ENCODE measurements at regions not wholly inside any gene's neighbourhood (a gene's known extent, or its start where the extent isn't known, plus 50 kb on each side); places are given as distances from the start of the nearest gene placed in this dataset.

DNA sequence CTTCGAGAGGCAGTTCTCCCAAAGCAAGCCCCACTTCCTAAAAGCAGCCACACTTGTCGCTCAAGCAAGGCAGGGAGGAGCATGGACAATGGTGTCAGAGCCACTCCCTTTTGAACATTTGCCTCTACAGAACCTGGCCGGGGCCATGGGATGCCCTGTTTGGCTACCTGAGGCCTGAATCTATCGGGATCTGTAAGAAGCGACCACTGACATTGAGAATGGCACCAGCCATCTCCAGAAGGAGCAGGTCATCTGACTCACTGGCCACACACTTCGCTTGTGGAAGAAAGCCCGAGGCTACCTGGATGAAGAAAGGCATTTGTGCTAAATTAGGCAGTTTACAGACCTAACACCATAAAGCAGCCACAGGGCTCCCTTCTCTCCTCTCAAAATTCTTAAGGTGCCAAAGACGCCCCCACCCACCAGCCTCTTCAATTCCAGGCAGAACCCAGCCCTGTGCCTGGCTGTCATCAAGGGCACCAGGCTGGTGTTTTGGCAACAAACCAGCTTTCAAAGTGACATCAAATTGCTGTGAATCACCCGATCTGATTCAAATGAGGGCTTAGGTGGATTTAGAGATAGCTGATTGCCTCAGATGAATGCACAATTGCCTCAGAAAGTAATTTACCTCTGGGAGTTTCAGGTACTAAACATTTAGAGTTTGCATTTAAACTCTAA, 104.8 kb downstream of the ETS2 start:
- H3K9me3 ChIP-seq (ENCODE audit: control insufficient read depth, insufficient read depth, low read length) = no peaks in the 10 kb centered on the region
- no peak overlapping the region for H3K4me3 Mint-ChIP-seq
- H3K27ac ChIP-seq (ENCODE audit: low read length) = no peak overlapping the region
- H3K27ac Mint-ChIP-seq = no peak overlapping the region
- H3K36me3 Mint-ChIP-seq = no peaks in the 10 kb centered on the region
- ATAC-seq (no peak), DNase-seq (no peak)
- H3K4me1 ChIP-seq (ENCODE audit: control insufficient read depth, insufficient read depth, low read length) = no peaks in the 10 kb centered on the region
- WGBS (ENCODE audit: insufficient coverage) = 84% methylated on average over 9 of the region's 9 CpGs
- H3K9me3 Mint-ChIP-seq = no peaks in the 10 kb centered on the region
- no peaks in the 10 kb centered on the region for H3K4me1 Mint-ChIP-seq
- intact Hi-C loops (cut with micrococcal nuclease) = no loop called here
- TF ChIP-seq, protein P1, sequence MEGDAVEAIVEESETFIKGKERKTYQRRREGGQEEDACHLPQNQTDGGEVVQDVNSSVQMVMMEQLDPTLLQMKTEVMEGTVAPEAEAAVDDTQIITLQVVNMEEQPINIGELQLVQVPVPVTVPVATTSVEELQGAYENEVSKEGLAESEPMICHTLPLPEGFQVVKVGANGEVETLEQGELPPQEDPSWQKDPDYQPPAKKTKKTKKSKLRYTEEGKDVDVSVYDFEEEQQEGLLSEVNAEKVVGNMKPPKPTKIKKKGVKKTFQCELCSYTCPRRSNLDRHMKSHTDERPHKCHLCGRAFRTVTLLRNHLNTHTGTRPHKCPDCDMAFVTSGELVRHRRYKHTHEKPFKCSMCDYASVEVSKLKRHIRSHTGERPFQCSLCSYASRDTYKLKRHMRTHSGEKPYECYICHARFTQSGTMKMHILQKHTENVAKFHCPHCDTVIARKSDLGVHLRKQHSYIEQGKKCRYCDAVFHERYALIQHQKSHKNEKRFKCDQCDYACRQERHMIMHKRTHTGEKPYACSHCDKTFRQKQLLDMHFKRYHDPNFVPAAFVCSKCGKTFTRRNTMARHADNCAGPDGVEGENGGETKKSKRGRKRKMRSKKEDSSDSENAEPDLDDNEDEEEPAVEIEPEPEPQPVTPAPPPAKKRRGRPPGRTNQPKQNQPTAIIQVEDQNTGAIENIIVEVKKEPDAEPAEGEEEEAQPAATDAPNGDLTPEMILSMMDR (IDR thresholded peaks at IDR 0.05) = no peak
- H3K36me3 ChIP-seq (ENCODE audit: control insufficient read depth, insufficient read depth, low read length) = no peaks in the 10 kb centered on the region
- H3K27me3 Mint-ChIP-seq (ENCODE audit: low read depth in 2 of 2) = peaks cover 0 to 3% of the 10 kb centered on the region in 2 donors
- no peak overlapping the region for H3K4me3 ChIP-seq (ENCODE audit: low read length)
- no peaks in the 10 kb centered on the region for H3K27me3 ChIP-seq (ENCODE audit: control insufficient read depth, insufficient read depth, low read length)

- Mint-ChIP-seq H3K4me1 (no peaks in the 10 kb centered on the region), H3K27me3 (ENCODE audit: low read depth in 2 of 2) (peaks cover 0 to 3% of the 10 kb centered on the region in 2 donors), H3K9me3 (no peaks in the 10 kb centered on the region), H3K4me3 (no peak overlapping the region), H3K27ac (no peak overlapping the region), H3K36me3 (no peaks in the 10 kb centered on the region)
- intact Hi-C loops (cut with micrococcal nuclease) = no loop called here
- Histone ChIP-seq H3K9me3 (ENCODE audit: control insufficient read depth, insufficient read depth, low read length) (no peaks in the 10 kb centered on the region), H3K36me3 (ENCODE audit: control insufficient read depth, insufficient read depth, low read length) (no peaks in the 10 kb centered on the region), H3K27me3 (ENCODE audit: control insufficient read depth, insufficient read depth, low read length) (no peaks in the 10 kb centered on the region), H3K27ac (ENCODE audit: low read length) (no peak overlapping the region), H3K4me1 (ENCODE audit: control insufficient read depth, insufficient read depth, low read length) (no peaks in the 10 kb centered on the region), H3K4me3 (ENCODE audit: low read length) (no peak overlapping the region)
- no peak for ATAC-seq
- DNase-seq = no peak
- WGBS (ENCODE audit: insufficient coverage) = 95% methylated on average over 7 of the region's 7 CpGs
- TF ChIP-seq, protein P1 (IDR thresholded peaks at IDR 0.05) = no peak
These were observed 104.2 kb downstream of the ETS2 start for GRCh38 chr21:38909929-38910328.

DNA sequence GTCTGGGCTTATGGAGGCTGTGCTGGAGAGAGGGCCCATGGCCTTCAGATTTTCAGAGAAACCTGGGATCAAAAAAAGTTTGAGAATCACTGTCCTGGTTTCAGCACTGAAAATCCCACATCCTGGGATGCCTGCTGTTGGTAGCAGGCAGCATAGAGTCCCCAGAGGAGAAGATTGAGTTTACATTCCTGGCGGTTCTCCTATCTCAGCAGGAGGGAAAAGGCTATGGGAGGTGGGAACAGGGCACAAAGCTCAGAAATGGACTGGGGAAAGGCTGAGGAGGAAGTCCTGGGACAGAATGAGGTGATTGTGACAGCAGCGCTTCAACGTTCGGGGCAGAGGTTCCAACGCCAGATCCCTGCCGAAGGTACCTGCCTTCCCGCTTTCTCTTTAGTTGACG, 103.4 kb downstream of the ETS2 start:
- H3K4me1 ChIP-seq (ENCODE audit: control insufficient read depth, insufficient read depth, low read length) = no peaks in the 10 kb centered on the region
- Mint-ChIP-seq H3K4me3 (no peak overlapping the region), H3K27me3 (ENCODE audit: low read depth in 2 of 2) (peaks cover 0 to 3% of the 10 kb centered on the region in 2 donors), H3K36me3 (no peaks in the 10 kb centered on the region), H3K9me3 (no peaks in the 10 kb centered on the region), H3K4me1 (no peaks in the 10 kb centered on the region), H3K27ac (no peak overlapping the region)
- TF ChIP-seq, protein P1 (IDR thresholded peaks at IDR 0.05) = no peak
- ATAC-seq (no peak), DNase-seq (no peak)
- H3K36me3 ChIP-seq (ENCODE audit: control insufficient read depth, insufficient read depth, low read length) = no peaks in the 10 kb centered on the region
- WGBS (ENCODE audit: insufficient coverage) = 94% methylated on average over 8 of the region's 8 CpGs
- H3K4me3 ChIP-seq (ENCODE audit: low read length) = no peak overlapping the region
- no peaks in the 10 kb centered on the region for H3K9me3 ChIP-seq (ENCODE audit: control insufficient read depth, insufficient read depth, low read length)
- H3K27me3 ChIP-seq (ENCODE audit: control insufficient read depth, insufficient read depth, low read length) = no peaks in the 10 kb centered on the region
- intact Hi-C loops (cut with micrococcal nuclease) = no loop called here
- no peak overlapping the region for H3K27ac ChIP-seq (ENCODE audit: low read length)

DNA sequence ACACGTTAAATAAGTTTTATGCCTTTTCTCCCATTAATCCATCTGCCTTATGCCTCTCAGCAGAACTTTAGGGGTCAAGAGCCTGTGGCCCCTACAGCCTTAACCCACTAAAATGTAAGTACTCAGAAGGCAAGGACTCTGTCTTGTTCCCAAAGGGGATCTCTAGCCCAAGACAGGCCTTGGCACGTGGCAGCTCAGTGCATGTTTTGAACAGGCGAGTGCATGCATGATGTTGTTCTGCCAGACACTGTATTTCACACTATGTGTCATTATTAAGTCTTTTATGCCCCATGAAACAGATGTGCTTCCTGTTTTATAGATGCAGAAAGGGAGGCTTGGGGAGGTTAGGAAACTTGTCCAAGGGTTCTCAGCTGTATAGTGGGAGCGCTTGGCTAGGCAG, 102.8 kb downstream of the ETS2 start:
- no peaks in the 10 kb centered on the region for H3K9me3 Mint-ChIP-seq
- H3K27me3 Mint-ChIP-seq (ENCODE audit: low read depth in 2 of 2) = peaks cover 0 to 3% of the 10 kb centered on the region in 2 donors
- TF ChIP-seq, protein P1 (IDR thresholded peaks at IDR 0.05) = no peak

More for the DNA sequence above, 102.8 kb downstream of the ETS2 start:
- Mint-ChIP-seq H3K4me3 (no peak overlapping the region), H3K36me3 (no peaks in the 10 kb centered on the region), H3K4me1 (no peaks in the 10 kb centered on the region), H3K27ac (no peak overlapping the region)
- intact Hi-C loops (cut with micrococcal nuclease) = no loop called here
- no peak overlapping the region for H3K4me3 ChIP-seq (ENCODE audit: low read length)
- no peak for ATAC-seq
- H3K4me1 ChIP-seq (ENCODE audit: control insufficient read depth, insufficient read depth, low read length) = no peaks in the 10 kb centered on the region
- 90% methylated on average over 4 of the region's 4 CpGs for WGBS (ENCODE audit: insufficient coverage)
- no peaks in the 10 kb centered on the region for H3K27me3 ChIP-seq (ENCODE audit: control insufficient read depth, insufficient read depth, low read length)
- no peaks in the 10 kb centered on the region for H3K36me3 ChIP-seq (ENCODE audit: control insufficient read depth, insufficient read depth, low read length)
- no peak for DNase-seq
- H3K27ac ChIP-seq (ENCODE audit: low read length) = no peak overlapping the region
- H3K9me3 ChIP-seq (ENCODE audit: control insufficient read depth, insufficient read depth, low read length) = no peaks in the 10 kb centered on the region
